ENCODE measurements at regions not wholly inside any gene's neighbourhood (a gene's known extent, or its start where the extent isn't known, plus 50 kb on each side); places are given as distances from the start of the nearest gene placed in this dataset.

GRCh38 chr2:38446906-38447561 is 70.0 kb upstream of the ATL2 start:
- no peak overlapping the region for H3K27ac Mint-ChIP-seq (ENCODE audit: unreplicated experiment)
- H3K36me3 Mint-ChIP-seq (ENCODE audit: low read depth, unreplicated experiment) = no peaks in the 10 kb centered on the region
- no peak for DNase-seq (ENCODE audit: low spot score)
- TF ChIP-seq, protein P1, sequence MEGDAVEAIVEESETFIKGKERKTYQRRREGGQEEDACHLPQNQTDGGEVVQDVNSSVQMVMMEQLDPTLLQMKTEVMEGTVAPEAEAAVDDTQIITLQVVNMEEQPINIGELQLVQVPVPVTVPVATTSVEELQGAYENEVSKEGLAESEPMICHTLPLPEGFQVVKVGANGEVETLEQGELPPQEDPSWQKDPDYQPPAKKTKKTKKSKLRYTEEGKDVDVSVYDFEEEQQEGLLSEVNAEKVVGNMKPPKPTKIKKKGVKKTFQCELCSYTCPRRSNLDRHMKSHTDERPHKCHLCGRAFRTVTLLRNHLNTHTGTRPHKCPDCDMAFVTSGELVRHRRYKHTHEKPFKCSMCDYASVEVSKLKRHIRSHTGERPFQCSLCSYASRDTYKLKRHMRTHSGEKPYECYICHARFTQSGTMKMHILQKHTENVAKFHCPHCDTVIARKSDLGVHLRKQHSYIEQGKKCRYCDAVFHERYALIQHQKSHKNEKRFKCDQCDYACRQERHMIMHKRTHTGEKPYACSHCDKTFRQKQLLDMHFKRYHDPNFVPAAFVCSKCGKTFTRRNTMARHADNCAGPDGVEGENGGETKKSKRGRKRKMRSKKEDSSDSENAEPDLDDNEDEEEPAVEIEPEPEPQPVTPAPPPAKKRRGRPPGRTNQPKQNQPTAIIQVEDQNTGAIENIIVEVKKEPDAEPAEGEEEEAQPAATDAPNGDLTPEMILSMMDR (IDR thresholded peaks at IDR 0.05; ENCODE audit: unreplicated experiment) = no peak
- no peaks in the 10 kb centered on the region for H3K9me3 Mint-ChIP-seq (ENCODE audit: unreplicated experiment)
- H3K4me3 Mint-ChIP-seq (ENCODE audit: unreplicated experiment) = no peak overlapping the region
- peaks cover 6% of the 10 kb centered on the region for H3K27me3 Mint-ChIP-seq (ENCODE audit: unreplicated experiment)
- H3K4me1 Mint-ChIP-seq (ENCODE audit: unreplicated experiment) = peaks cover 2% of the 10 kb centered on the region

GRCh38 chr2:38446418-38446817 is 69.3 kb upstream of the ATL2 start:
- Mint-ChIP-seq H3K36me3 (ENCODE audit: low read depth, unreplicated experiment) (no peaks in the 10 kb centered on the region), H3K27ac (ENCODE audit: unreplicated experiment) (no peak overlapping the region), H3K4me1 (ENCODE audit: unreplicated experiment) (peaks cover 2% of the 10 kb centered on the region), H3K4me3 (ENCODE audit: unreplicated experiment) (no peak overlapping the region), H3K27me3 (ENCODE audit: unreplicated experiment) (peaks cover 6% of the 10 kb centered on the region), H3K9me3 (ENCODE audit: unreplicated experiment) (no peaks in the 10 kb centered on the region)
- DNase-seq (ENCODE audit: low spot score) = no peak
- TF ChIP-seq, protein P1 (IDR thresholded peaks at IDR 0.05; ENCODE audit: unreplicated experiment) = no peak

DNA sequence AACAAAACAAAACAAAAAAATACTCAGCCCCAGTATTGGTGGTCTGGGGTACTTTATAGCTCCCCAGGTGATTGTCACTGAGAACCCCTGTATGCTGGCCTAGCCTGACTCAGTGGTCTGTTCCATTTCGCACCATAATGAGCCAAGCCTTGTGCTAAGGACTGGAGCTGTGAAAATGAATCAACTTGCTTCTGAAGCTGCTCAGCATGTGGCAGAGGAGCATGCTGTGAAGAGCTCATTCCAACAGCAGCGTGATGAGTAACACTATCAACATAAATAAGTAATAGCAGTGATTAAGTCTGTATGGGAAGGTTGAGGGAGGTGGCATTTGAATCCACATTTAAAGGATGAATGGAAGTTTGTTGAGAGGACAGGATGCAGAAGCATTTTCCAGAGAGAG is 67.2 kb upstream of the ATL2 start:
- DNase-seq (ENCODE audit: low spot score) = no peak
- Mint-ChIP-seq H3K27me3 (ENCODE audit: unreplicated experiment) (peaks cover 6% of the 10 kb centered on the region), H3K36me3 (ENCODE audit: low read depth, unreplicated experiment) (no peaks in the 10 kb centered on the region), H3K27ac (ENCODE audit: unreplicated experiment) (no peak overlapping the region), H3K4me3 (ENCODE audit: unreplicated experiment) (no peak overlapping the region), H3K9me3 (ENCODE audit: unreplicated experiment) (no peaks in the 10 kb centered on the region), H3K4me1 (ENCODE audit: unreplicated experiment) (peaks cover 2% of the 10 kb centered on the region)
- TF ChIP-seq, protein P1 (IDR thresholded peaks at IDR 0.05; ENCODE audit: unreplicated experiment) = no peak

GRCh38 chr2:38442643-38443541 is 65.8 kb upstream of the ATL2 start:
- H3K9me3 Mint-ChIP-seq (ENCODE audit: unreplicated experiment) = no peaks in the 10 kb centered on the region
- no peak for DNase-seq (ENCODE audit: low spot score)
- TF ChIP-seq, protein P1 (IDR thresholded peaks at IDR 0.05; ENCODE audit: unreplicated experiment) = no peak
- no peaks in the 10 kb centered on the region for H3K36me3 Mint-ChIP-seq (ENCODE audit: low read depth, unreplicated experiment)
- H3K4me1 Mint-ChIP-seq (ENCODE audit: unreplicated experiment) = peaks cover 2% of the 10 kb centered on the region
- H3K27ac Mint-ChIP-seq (ENCODE audit: unreplicated experiment) = no peak overlapping the region
- no peak overlapping the region for H3K4me3 Mint-ChIP-seq (ENCODE audit: unreplicated experiment)
- H3K27me3 Mint-ChIP-seq (ENCODE audit: unreplicated experiment) = peaks cover 6% of the 10 kb centered on the region

- Mint-ChIP-seq H3K4me1 (ENCODE audit: unreplicated experiment) (peaks cover 2% of the 10 kb centered on the region), H3K9me3 (ENCODE audit: unreplicated experiment) (no peaks in the 10 kb centered on the region), H3K27ac (ENCODE audit: unreplicated experiment) (no peak overlapping the region), H3K36me3 (ENCODE audit: low read depth, unreplicated experiment) (no peaks in the 10 kb centered on the region), H3K4me3 (ENCODE audit: unreplicated experiment) (no peak overlapping the region), H3K27me3 (ENCODE audit: unreplicated experiment) (peaks cover 8% of the 10 kb centered on the region)
- no peak for DNase-seq (ENCODE audit: low spot score)
- TF ChIP-seq, protein P1 (IDR thresholded peaks at IDR 0.05; ENCODE audit: unreplicated experiment) = no peak
Observed at GRCh38 chr2:38441346-38441745, 64.3 kb upstream of the ATL2 start.

Data from endothelial cell (in vitro differentiated cells).